RWPE2 (cell line): ENCODE measurements at regions not wholly inside any gene's neighbourhood (a gene's known extent, or its start where the extent isn't known, plus 50 kb on each side); places are given as distances from the start of the nearest gene placed in this dataset.
A peak's percentile ranks its signal among the peaks of the same experiment; 100 is the strongest.

Experiments used
- ATAC-seq: fragments of 200-7000 bp; cut with Tn5 transposase; 3 replicates; pipeline ENCODE4 v1.9.1; 2021; ENCODE audit warnings: low read depth
- DNase-seq: peaks from one replicate; pipeline ENCODE4 v3.0.0-alpha.2; 2020; ENCODE audit warnings: low spot score
- H3K27ac ChIP-seq: fragments of 450-650 bp; 2 replicates; pipeline ENCODE4 v1.5.1; 2017; ENCODE audit warnings: mild to moderate bottlenecking; ENCODE audit not compliant: poor library complexity, severe bottlenecking
- H3K27me3 ChIP-seq: fragments of 250-450 bp; sonication (Bioruptor Pico); 2 replicates; pipeline ENCODE4 v1.5.1; 2021; ENCODE audit warnings: mild to moderate bottlenecking, moderate library complexity; ENCODE audit not compliant: insufficient read depth, poor library complexity, severe bottlenecking
- H3K36me3 ChIP-seq: fragments of 250-450 bp; sonication (Bioruptor Pico); 2 replicates; pipeline ENCODE4 v1.5.1; 2020; ENCODE audit warnings: low read depth, mild to moderate bottlenecking, moderate library complexity
- H3K4me1 ChIP-seq: fragments of 250-450 bp; sonication (Bioruptor Pico); 2 replicates; pipeline ENCODE4 v1.5.1; 2021; ENCODE audit warnings: mild to moderate bottlenecking, moderate library complexity; ENCODE audit not compliant: insufficient read depth, poor library complexity, severe bottlenecking
- H3K4me3 ChIP-seq: fragments of 250-450 bp; sonication (Bioruptor Pico); 2 replicates; pipeline ENCODE4 v1.5.1; 2021; ENCODE audit warnings: mild to moderate bottlenecking, moderate library complexity; ENCODE audit not compliant: severe bottlenecking
- H3K9me3 ChIP-seq: fragments of 250-450 bp; sonication (Bioruptor Pico); 2 replicates; pipeline ENCODE4 v1.5.1; 2021; ENCODE audit warnings: mild to moderate bottlenecking, moderate library complexity; ENCODE audit not compliant: severe bottlenecking
- TF ChIP-seq, protein P1 (sequence below): fragments of 450-650 bp; IDR thresholded peaks from one replicate; pipeline ENCODE4 v1.5.1; 2017; ENCODE audit warnings: mild to moderate bottlenecking, moderate library complexity; ENCODE audit not compliant: poor library complexity, severe bottlenecking

DNA sequence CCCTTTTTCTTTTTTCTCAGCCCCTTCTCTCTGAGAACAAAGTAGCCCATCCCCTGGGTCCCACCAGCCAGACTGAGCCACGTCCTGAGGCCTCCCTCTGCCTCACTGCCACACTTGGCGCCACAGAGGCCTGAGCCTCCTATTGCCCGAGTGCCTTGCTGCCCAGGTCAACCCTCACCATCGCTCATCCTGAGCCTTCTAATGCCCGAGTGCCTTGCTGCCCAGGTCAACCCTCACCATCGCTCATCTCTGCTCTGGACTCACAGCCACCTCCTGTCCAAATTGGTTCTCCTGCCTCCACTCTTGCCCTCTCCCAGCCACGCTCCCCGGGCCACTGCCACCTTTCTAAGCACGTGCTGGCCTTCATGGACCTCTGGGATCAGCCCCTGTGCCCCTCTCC is 53.2 kb upstream of the SMNDC1 start:
- Histone ChIP-seq H3K27ac (peak overlapping the region; percentile 92), H3K27me3 (no peaks in the 10 kb centered on the region), H3K36me3 (no peaks in the 10 kb centered on the region), H3K4me3 (no peak overlapping the region), H3K4me1 (peaks cover 55% of the 10 kb centered on the region), H3K9me3 (no peaks in the 10 kb centered on the region)
- ATAC-seq (no peak), DNase-seq (no peak)
- TF ChIP-seq, protein P1, sequence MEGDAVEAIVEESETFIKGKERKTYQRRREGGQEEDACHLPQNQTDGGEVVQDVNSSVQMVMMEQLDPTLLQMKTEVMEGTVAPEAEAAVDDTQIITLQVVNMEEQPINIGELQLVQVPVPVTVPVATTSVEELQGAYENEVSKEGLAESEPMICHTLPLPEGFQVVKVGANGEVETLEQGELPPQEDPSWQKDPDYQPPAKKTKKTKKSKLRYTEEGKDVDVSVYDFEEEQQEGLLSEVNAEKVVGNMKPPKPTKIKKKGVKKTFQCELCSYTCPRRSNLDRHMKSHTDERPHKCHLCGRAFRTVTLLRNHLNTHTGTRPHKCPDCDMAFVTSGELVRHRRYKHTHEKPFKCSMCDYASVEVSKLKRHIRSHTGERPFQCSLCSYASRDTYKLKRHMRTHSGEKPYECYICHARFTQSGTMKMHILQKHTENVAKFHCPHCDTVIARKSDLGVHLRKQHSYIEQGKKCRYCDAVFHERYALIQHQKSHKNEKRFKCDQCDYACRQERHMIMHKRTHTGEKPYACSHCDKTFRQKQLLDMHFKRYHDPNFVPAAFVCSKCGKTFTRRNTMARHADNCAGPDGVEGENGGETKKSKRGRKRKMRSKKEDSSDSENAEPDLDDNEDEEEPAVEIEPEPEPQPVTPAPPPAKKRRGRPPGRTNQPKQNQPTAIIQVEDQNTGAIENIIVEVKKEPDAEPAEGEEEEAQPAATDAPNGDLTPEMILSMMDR: no peak

DNA sequence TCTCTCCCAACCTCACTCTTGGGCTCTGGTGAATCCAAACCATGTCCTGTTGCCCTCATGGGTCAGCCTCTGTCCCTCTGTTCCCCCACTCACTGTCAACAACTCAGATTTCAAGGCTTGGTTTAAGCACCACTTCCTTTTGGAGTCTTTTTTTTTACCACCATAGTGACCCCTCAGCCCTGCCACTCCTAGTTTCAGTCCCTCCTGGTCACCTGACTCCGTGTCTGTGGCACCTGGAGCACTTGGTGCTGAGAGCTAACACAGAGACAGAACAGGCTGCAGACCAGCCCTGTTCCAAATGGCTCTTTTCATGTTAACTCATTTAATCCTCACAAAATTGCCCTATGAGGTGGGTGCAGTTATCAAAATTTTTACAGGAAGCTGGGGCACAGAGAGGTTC is 53.6 kb upstream of the SMNDC1 start:
- ATAC-seq: no peak

DNA sequence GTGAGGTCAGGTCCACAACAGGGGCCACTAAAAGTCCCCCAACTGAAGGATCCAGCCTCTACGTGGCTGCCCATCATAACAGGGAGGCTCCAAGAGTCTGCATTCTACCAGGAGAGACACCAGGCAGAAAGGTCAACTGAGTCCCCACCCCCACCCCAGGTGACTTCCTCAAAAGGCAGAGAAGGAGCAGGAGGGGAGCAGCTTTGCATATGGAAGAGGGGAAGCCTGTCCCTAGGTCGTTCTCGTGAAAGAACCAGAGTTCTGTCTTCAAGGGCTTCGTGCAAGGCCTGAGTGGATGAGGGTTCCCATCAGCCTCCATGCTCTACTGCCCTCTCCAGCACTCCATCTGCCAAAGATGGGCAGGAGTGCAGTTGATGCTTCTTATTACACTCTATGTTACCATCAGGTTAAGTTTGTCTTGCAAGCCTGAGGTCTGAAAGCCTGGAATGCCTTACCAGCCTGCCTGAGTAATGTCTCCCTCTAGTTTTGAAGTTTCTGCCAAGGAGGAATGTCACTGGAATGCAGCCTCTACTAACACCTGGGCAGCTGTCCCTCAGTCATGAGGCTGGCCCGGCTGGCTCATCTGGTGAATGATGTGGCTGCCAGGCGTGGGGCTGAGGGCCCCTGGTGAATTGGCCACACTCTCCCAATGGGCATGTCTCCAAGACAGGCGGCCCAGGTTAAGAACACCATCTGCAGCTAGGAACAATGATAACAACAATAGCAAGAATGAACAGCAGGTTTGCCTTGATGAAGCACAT is 54.3 kb upstream of the SMNDC1 start:
- no peaks in the 10 kb centered on the region for H3K9me3 ChIP-seq
- peak; percentile 49 for ATAC-seq
- H3K4me3 ChIP-seq: no peak overlapping the region
- H3K27me3 ChIP-seq: no peaks in the 10 kb centered on the region
- no peak for DNase-seq
- TF ChIP-seq, protein P1: peak; percentile 49
- H3K36me3 ChIP-seq: no peaks in the 10 kb centered on the region
- H3K27ac ChIP-seq: peak overlapping the region; percentile 92
- H3K4me1 ChIP-seq: peaks cover 47% of the 10 kb centered on the region

More for the DNA sequence above, 53.6 kb upstream of the SMNDC1 start:
- Histone ChIP-seq H3K27ac (peak overlapping the region; percentile 92), H3K4me1 (peaks cover 51% of the 10 kb centered on the region), H3K9me3 (no peaks in the 10 kb centered on the region), H3K27me3 (no peaks in the 10 kb centered on the region), H3K36me3 (no peaks in the 10 kb centered on the region), H3K4me3 (no peak overlapping the region)
- TF ChIP-seq, protein P1: no peak
- DNase-seq: no peak

DNA sequence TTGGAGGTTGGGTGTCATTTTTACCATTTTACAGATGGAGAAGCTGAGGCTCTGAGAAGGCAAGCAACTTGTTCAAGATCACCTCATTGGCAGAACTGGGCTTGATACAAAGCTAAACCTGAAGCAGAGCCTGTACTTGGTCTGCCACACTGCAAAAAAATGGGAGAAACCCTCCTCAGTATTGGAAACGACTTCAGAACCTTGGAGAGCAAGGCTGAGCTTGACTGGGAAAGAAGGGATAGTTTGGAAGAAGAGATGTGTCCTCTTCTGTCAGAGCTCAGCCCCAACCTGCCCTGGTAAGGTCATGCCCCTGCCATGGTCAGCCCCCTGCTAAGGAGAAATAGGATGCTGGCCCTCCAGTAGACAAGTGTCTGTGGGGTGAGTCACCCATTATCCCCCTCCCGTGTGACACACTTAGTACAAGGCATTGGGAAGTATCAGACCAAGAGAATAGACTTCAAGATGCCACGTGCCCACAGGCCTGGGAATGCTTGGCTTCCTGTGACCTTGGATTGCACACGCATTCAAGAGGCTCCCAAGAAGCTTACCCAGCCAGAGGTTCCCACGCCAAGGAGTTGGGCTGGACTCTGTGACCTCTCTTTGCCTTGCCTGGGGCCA is 56.2 kb upstream of the SMNDC1 start:
- no peak for DNase-seq
- H3K4me1 ChIP-seq: peaks cover 41% of the 10 kb centered on the region
- TF ChIP-seq, protein P1: no peak

More for the DNA sequence above, 56.2 kb upstream of the SMNDC1 start:
- no peak overlapping the region for H3K4me3 ChIP-seq
- no peak overlapping the region for H3K27ac ChIP-seq
- H3K9me3 ChIP-seq: no peaks in the 10 kb centered on the region
- no peaks in the 10 kb centered on the region for H3K27me3 ChIP-seq
- no peak for ATAC-seq
- H3K36me3 ChIP-seq: no peaks in the 10 kb centered on the region
